ENCODE measurements at regions not wholly inside any gene's neighbourhood (a gene's known extent, or its start where the extent isn't known, plus 50 kb on each side); places are given as distances from the start of the nearest gene placed in this dataset.

DNA sequence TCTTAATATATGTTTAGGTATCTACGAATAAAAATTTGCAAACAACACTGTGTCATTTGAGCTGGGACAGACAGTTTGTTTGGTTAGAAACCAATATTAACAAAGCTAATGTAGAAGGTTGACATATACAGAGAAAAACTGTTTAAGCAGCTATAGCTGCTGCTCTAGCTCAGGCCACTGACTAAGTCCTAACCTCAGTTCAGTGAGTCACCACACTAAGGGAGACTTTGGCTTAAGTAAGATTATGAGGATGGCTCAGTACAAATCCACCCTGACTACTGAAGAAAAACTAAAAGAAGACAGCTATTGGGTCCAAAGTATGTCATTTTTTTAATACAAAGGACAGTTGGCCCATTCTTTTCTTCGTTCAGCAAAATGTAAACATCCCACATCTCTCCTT, 717.3 kb upstream of the ACTRT1 start:
- TF ChIP-seq, protein P1, sequence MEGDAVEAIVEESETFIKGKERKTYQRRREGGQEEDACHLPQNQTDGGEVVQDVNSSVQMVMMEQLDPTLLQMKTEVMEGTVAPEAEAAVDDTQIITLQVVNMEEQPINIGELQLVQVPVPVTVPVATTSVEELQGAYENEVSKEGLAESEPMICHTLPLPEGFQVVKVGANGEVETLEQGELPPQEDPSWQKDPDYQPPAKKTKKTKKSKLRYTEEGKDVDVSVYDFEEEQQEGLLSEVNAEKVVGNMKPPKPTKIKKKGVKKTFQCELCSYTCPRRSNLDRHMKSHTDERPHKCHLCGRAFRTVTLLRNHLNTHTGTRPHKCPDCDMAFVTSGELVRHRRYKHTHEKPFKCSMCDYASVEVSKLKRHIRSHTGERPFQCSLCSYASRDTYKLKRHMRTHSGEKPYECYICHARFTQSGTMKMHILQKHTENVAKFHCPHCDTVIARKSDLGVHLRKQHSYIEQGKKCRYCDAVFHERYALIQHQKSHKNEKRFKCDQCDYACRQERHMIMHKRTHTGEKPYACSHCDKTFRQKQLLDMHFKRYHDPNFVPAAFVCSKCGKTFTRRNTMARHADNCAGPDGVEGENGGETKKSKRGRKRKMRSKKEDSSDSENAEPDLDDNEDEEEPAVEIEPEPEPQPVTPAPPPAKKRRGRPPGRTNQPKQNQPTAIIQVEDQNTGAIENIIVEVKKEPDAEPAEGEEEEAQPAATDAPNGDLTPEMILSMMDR (IDR thresholded peaks at IDR 0.05; ENCODE audit: low read depth, low read length): no peak
- no peak overlapping the region for H3K4me3 ChIP-seq (ENCODE audit: low read depth, low read length)

DNA sequence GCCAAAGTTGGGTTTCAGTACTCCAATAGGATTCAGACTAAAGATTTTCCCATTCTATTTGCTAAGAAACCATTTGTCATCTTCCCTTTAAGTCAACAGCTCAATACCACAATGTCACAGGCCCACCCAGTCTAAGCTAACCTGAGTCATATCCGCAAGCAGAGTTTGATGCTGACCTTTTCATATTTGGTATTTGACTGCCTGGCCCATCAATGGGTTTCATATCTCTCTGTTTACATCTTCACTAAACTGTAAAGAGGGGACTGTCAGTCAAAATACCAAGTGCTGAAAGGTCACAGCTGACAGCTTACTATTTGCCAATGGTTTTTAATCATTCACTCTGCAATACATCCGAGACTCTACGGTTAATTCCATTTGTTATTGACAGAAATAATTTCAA, 707.5 kb upstream of the ACTRT1 start:
- no peak overlapping the region for H3K4me3 ChIP-seq (ENCODE audit: low read depth, low read length)
- TF ChIP-seq, protein P1 (IDR thresholded peaks at IDR 0.05; ENCODE audit: low read depth, low read length): no peak

DNA sequence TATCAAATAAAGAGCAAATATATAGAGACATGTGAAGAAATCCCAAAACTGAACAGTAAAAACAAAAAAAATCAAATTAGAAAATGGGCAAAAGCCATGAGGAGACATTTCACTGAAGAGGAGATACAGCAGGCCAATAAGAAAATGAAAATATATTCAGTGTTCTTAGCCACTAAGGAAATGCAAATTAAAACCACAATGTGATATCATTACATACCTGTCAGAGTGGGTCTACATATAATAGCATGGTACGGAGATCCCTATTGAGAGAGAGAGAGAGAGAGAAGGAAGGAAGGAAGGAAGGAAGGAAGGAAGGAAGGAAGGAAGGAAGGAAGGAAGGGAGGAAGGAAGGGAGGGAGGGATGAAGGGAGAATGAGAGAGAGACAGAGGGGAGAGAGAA, 707.0 kb upstream of the ACTRT1 start:
- H3K4me3 ChIP-seq (ENCODE audit: low read depth, low read length): no peak overlapping the region
- TF ChIP-seq, protein P1 (IDR thresholded peaks at IDR 0.05; ENCODE audit: low read depth, low read length): no peak

DNA sequence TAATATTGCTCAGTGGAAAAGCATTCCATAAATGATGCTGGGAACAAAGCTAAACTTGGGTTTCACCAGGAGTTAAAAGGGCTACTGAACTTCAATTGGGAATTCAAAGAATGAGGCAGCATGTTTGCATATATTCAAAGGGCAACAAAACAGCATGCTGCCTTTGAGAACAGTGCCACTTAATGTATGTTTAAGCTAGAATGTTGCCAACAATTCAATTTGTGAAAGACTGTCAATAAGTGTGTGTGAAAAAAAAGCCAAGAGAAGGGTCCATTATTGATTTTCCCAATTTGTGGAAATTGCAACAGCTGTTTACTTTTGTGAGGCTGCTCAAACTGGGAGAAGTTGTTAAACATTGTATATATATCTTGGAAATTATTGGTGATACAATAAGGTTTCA, 701.9 kb upstream of the ACTRT1 start:
- TF ChIP-seq, protein P1 (IDR thresholded peaks at IDR 0.05; ENCODE audit: low read depth, low read length): no peak
- H3K4me3 ChIP-seq (ENCODE audit: low read depth, low read length): no peak overlapping the region

DNA sequence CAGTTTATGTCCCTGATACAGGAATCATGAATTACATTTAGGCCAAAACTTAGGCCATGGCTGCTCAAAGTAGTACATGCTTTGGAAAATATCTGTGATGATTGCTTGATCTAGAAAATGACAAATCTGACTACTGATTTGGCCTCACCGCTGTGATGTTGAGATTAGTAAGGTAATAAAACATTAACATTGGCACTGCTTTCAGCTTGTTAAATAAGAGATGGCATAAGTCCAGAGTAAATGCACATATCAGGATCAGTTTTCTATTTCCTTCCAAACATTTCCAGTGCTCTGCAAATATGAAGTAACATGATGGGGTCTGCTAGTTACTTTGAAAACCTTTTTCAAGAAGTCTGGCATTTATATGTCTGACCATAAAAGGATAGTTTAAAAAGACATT, 687.3 kb upstream of the ACTRT1 start:
- TF ChIP-seq, protein P1 (IDR thresholded peaks at IDR 0.05; ENCODE audit: low read depth, low read length): no peak
- no peak overlapping the region for H3K4me3 ChIP-seq (ENCODE audit: low read depth, low read length)

DNA sequence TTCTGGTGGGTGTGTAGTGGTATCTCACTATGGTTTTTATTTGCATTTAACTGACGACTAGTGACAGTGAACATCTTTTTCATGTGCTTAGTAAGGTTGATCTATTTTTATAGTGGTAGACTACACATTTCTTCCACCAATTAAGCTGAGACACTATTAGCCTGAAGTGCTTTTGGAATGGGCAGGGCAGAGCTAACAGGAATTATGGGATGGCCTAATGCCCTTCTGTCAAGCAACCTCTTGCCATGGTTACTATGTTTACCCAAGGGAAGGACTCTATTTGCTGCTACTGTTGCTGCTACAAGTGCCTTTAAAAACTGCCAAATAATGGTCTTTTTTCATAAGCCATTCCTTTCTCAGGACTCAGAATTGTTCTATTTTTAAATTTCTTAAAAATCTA, 676.7 kb upstream of the ACTRT1 start:
- TF ChIP-seq, protein P1 (IDR thresholded peaks at IDR 0.05; ENCODE audit: low read depth, low read length): no peak
- no peak overlapping the region for H3K4me3 ChIP-seq (ENCODE audit: low read depth, low read length)

DNA sequence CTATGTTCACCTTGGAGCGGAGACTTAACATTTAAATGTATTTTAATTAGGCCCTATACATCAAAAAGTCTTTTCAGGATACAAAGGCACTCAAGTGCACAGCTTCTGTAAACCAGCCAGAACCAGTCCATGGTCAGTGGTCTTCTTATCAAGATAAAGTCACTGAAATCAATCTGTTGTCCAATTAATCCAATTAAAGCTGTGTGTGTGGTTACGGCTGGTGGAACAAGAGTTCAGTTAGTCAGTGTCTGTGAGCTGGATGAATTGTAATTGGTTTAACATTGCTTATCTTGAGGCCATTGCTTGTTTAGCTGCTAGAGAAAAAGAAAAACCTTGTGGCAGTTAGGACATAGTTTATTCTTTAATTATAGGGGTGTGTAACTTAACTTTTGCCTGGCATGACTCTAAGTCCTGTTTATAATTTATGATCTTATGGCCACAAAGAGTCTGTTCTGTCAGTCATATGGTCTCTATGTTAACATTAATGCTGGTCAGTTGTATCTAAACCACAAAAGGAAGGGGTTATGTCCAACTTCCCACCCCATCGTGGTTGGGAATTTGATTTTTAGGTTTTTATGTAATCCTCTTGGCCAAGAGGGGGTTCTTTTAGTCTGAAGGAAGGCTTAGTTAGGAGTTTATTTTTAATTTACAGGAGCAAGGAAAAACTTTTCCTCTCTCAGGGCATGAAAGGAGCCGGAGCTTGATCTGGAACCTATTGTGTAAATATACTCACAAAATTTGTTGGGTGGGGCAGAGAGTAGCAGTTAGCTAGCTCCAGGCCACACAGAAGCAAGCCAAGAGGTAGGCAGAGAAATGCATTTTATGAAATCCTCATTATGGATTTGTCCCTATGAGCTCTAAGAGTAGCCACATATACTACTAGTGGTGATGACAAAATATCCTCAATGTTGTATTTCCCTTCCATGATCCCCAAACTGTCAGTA, 665.7 kb upstream of the ACTRT1 start:
- TF ChIP-seq, protein P1 (IDR thresholded peaks at IDR 0.05; ENCODE audit: low read depth, low read length): no peak
- H3K4me3 ChIP-seq (ENCODE audit: low read depth, low read length): no peak overlapping the region
